ENCODE measurements at regions not wholly inside any gene's neighbourhood (a gene's known extent, or its start where the extent isn't known, plus 50 kb on each side); places are given as distances from the start of the nearest gene placed in this dataset.

DNA sequence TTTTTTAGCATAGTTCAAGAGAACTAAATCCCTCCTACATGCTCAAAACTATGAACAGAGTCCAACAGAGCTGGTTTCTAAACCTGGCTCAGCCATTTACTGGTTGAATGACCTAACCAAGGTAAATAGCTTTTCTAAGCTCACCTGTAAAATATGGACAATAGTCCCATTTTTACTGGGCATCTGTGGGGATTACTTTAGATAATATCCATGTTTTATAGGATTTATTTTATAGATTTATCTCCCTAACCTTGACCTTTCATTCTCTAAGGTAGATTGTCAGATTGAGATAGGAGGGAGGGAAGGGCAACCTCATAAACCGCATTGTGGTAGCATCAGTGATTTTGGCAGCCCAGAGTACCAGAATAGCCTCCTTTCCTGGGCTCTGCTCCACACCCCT is 178.5 kb upstream of the TOX3 start:
- no peak for TF ChIP-seq CTCF (IDR thresholded peaks at IDR 0.05)
- no peak for TF ChIP-seq POLR2A (IDR thresholded peaks at IDR 0.05)

All from testis (tissue), 2 donors.